HepG2 (cell line): ENCODE measurements at regions not wholly inside any gene's neighbourhood (a gene's known extent, or its start where the extent isn't known, plus 50 kb on each side); places are given as distances from the start of the nearest gene placed in this dataset.

Experiments
- ATAC-seq: fragments of 200-7000 bp; cut with Tn5 transposase; 3 replicates; pipeline ENCODE4 v1.9.1; 2020; ENCODE audit warnings: mild to moderate bottlenecking, moderate library complexity
- BruUV-seq: library from RNA; stranded (reverse); fragments of 400-500 nt; replicated peaks from 2 replicates; lab custom pipeline; 2021; lab: Mats Ljungman, UMichigan
- CTCF ChIA-PET: fragments of 300-600 bp; formaldehyde crosslinking; extraction: SDS; loops from one replicate; lab custom pipeline; 2021; ENCODE audit warnings: low total read pairs, inconsistent platforms, low intra/inter-chr PET ratio; lab: Yijun Ruan, JAX
- POLR2A ChIA-PET: fragments of 350-600 bp; sonication (Branson Sonifier 250); formaldehyde crosslinking; loops from one replicate; lab custom pipeline; 2020; ENCODE audit warnings: antibody characterized with exemption, inconsistent platforms; lab: Yijun Ruan, JAX
- DNase-seq: peaks from one replicate; pipeline ENCODE4 v3.0.0-alpha.2; 2015; ENCODE audit warnings: low spot score
- FAIRE-seq: peaks from 3 replicates; lab custom pipeline; 2011; peaks lifted over from hg19 to GRCh38; lab: Jason Lieb, UNC
- H2AFZ ChIP-seq: one replicate; pipeline ENCODE4 v1.6.1; 2011; ENCODE audit warnings: low read length, inconsistent platforms
- H3K27ac ChIP-seq: fragments of 300-600 bp; 3 replicates; pipeline ENCODE4 v1.8.0; 2011; ENCODE audit warnings: mixed run types, mild to moderate bottlenecking, mixed read lengths, low read length, inconsistent platforms; ENCODE audit not compliant: insufficient read depth; ENCODE audit errors: extremely low read length
- H3K27me3 ChIP-seq, 2 experiments: fragments of 200-600 bp in 1 of 2; 2 replicates in 1 of 2; 3 replicates in 1 of 2; pipeline versions ENCODE4 v1.6.0 to v1.8.0; 2011; ENCODE audit warnings: low read length in 2 of 2, mild to moderate bottlenecking in 2 of 2, moderate library complexity in 2 of 2, inconsistent platforms in 1 of 2; ENCODE audit not compliant: insufficient read depth in 2 of 2, control insufficient read depth in 1 of 2
- H3K36me3 ChIP-seq, 2 experiments: fragments of 200-600 bp in 1 of 2; replicated peaks in 1 of 2; 2 replicates in 1 of 2; 3 replicates in 1 of 2; pipeline versions ENCODE4 v1.5.1 to v1.8.0; 2011; ENCODE audit warnings: low read length in 2 of 2, inconsistent platforms in 1 of 2; ENCODE audit not compliant: insufficient read depth in 2 of 2, control insufficient read depth in 1 of 2
- H3K4me1 ChIP-seq: 2 replicates; pipeline ENCODE4 v1.5.1; 2012; ENCODE audit warnings: low read length, inconsistent platforms; ENCODE audit not compliant: insufficient read depth
- H3K4me2 ChIP-seq: 2 replicates; pipeline ENCODE4 v1.6.0; 2011; ENCODE audit warnings: low read depth, low read length, inconsistent platforms
- H3K4me3 ChIP-seq, 3 experiments: fragments of 200-600 bp in 1 of 3; sonication (generic), shearing (Covaris generic) in 1 of 3; replicated peaks in 1 of 3; 2 replicates each; pipeline ENCODE4 v1.5.1; 2011 to 2016; ENCODE audit warnings: low read length in 3 of 3, inconsistent platforms in 2 of 3, low read depth in 2 of 3, mild to moderate bottlenecking in 2 of 3, control low read depth in 1 of 3, mixed read lengths in 1 of 3; ENCODE audit not compliant: insufficient read depth in 1 of 3
- H3K79me2 ChIP-seq: one replicate; pipeline ENCODE4 v1.6.1; 2011; ENCODE audit warnings: low read length, inconsistent platforms; ENCODE audit not compliant: insufficient read depth
- H3K9ac ChIP-seq: 2 replicates; pipeline ENCODE4 v1.6.0; 2011; ENCODE audit warnings: mild to moderate bottlenecking, low read depth, low read length, inconsistent platforms; ENCODE audit not compliant: insufficient read depth
- H3K9me3 ChIP-seq: 2 replicates; pipeline ENCODE4 v1.5.1; 2012; ENCODE audit warnings: mild to moderate bottlenecking, low read length
- H4K20me1 ChIP-seq: 2 replicates; pipeline ENCODE4 v1.6.0; 2011; ENCODE audit warnings: inconsistent platforms, mild to moderate bottlenecking, low read length, moderate library complexity; ENCODE audit not compliant: insufficient read depth
- CAMTA2 ChIP-seq: sonication (generic); formaldehyde crosslinking; IDR thresholded peaks from 2 replicates; pipeline ENCODE4 v1.4.0; 2020; ENCODE audit warnings: mild to moderate bottlenecking, missing genetic modification reagents, borderline replicate concordance
- CHD4 ChIP-seq: fragments of 200-600 bp; sonication (generic); IDR thresholded peaks from 2 replicates; pipeline ENCODE4 v1.7.0; 2017; ENCODE audit warnings: mild to moderate bottlenecking, low read length, borderline replicate concordance
- ETV6 ChIP-seq: sonication (generic); formaldehyde crosslinking; conservative IDR thresholded peaks from 2 replicates; pipeline ENCODE4 v1.4.0; 2020; ENCODE audit warnings: missing genetic modification reagents
- FOXK2 ChIP-seq: fragments of 450-650 bp; IDR thresholded peaks from 2 replicates; pipeline ENCODE4 v1.6.1; 2016
- NCOA5 ChIP-seq: sonication (generic); formaldehyde crosslinking; IDR thresholded peaks from 2 replicates; pipeline ENCODE4 v1.4.0; 2020; ENCODE audit warnings: missing genetic modification reagents
- NR2F6 ChIP-seq, 2 experiments: IDR thresholded peaks; 2 replicates each; pipeline ENCODE4 v1.6.1; 2016; ENCODE audit warnings: antibody characterized with exemption in 1 of 2, mild to moderate bottlenecking in 1 of 2
- RXRB ChIP-seq: IDR thresholded peaks from 2 replicates; pipeline ENCODE4 v1.6.1; 2016; ENCODE audit warnings: borderline replicate concordance, missing genetic modification reagents, missing compliant biosample characterization
- TCF7L2 ChIP-seq: IDR thresholded peaks from 2 replicates; pipeline ENCODE4 v1.6.1; 2011; ENCODE audit warnings: mild to moderate bottlenecking, low read depth, low read length, moderate library complexity
- ZFP91 ChIP-seq: sonication (generic); formaldehyde crosslinking; IDR thresholded peaks from 2 replicates; pipeline ENCODE4 v1.9.0; 2022; ENCODE audit warnings: missing genetic modification reagents, mild to moderate bottlenecking, borderline replicate concordance
- ZNF629 ChIP-seq: sonication (generic); formaldehyde crosslinking; conservative IDR thresholded peaks from 2 replicates; pipeline ENCODE4 v1.5.0; 2020; ENCODE audit warnings: missing genetic modification reagents
- ZSCAN25 ChIP-seq: sonication (generic); formaldehyde crosslinking; IDR thresholded peaks from 2 replicates; pipeline ENCODE4 v1.8.0; 2022; ENCODE audit warnings: mild to moderate bottlenecking, missing genetic modification reagents
- WGBS: methylation state at CpG from one replicate; pipeline ENCODE4 v1.1.6; 2017; ENCODE audit warnings: low lambda C conversion rate; 5-methylcytosine and 5-hydroxymethylcytosine counted together
- in situ Hi-C: cut with HindIII; loops from 2 replicates; pipeline ENCODE4 v1.10.0; 2017; ENCODE audit warnings: low pct_unique_long_range_greater_than_20kb; ENCODE audit not compliant: extremely low pct_ligation_motif_present
- intact Hi-C: fragments of 100-400 bp; cut with micrococcal nuclease; formaldehyde crosslinking; loops from one replicate; pipeline ENCODE4 v1.10.0; 2022; ENCODE audit not compliant: unreplicated experiment

- Histone ChIP-seq H3K4me1 (no peaks in the 10 kb centered on the region), H3K79me2 (no peaks in the 10 kb centered on the region), H4K20me1 (no peaks in the 10 kb centered on the region), H3K4me3 (no peak overlapping the region)
- no peak for DNase-seq
- WGBS: 55% methylated on average over 20 of the region's 20 CpGs
- CTCF ChIA-PET: interaction anchor here (1.2 to 2.5 kb wide), 2 partner anchors 501 to 512 kb away, joined by 4 to 15 read pairs; no protein-coding TSS in a partner anchor
- no TSS peak for BruUV-seq
- no peak for TF ChIP-seq FOXK2
- no peak for TF ChIP-seq CAMTA2 (CRISPR knock-in tag)
- no peak for TF ChIP-seq RXRB (CRISPR knock-in tag)
- no peak for TF ChIP-seq ZFP91 (CRISPR knock-in tag)
- no peak for TF ChIP-seq ZNF629 (CRISPR knock-in tag)
- no peak for TF ChIP-seq NR2F6 (IDR thresholded peaks at IDR 0.05)
- no peak for TF ChIP-seq NR2F6 (CRISPR knock-in tag; IDR thresholded peaks at IDR 0.05)
- no peak for TF ChIP-seq ZSCAN25 (CRISPR knock-in tag)
- TF ChIP-seq TCF7L2: no peak
- TF ChIP-seq CHD4: no peak
- TF ChIP-seq ETV6: no peak
- TF ChIP-seq NCOA5 (CRISPR knock-in tag): no peak
- TF ChIP-seq, all 625 proteins: peak for 0
- intact Hi-C loops: no loop called here
- in situ Hi-C loops: no loop called here
- Histone ChIP-seq H3K27me3 (peaks cover 0 to 10% of the 10 kb centered on the region in 2 experiments; a peak in 2 of 5 replicates), H3K9ac (no peak overlapping the region), H3K4me2 (no peak overlapping the region), H3K27ac (no peak overlapping the region), H3K36me3 (no peaks in the 10 kb centered on the region), H2AFZ (no peak overlapping the region), H3K9me3 (peaks cover 22% of the 10 kb centered on the region)
- ATAC-seq (no peak; the same call in 2 of the 3 replicates), FAIRE-seq (no peak)
- POLR2A ChIA-PET: no interaction called here
Measured at GRCh38 chr16:87076331-87076949, 240.8 kb downstream of the C16orf95 start.
